Vagina (tissue), 2 donors: ENCODE measurements at regions not wholly inside any gene's neighbourhood (a gene's known extent, or its start where the extent isn't known, plus 50 kb on each side); places are given as distances from the start of the nearest gene placed in this dataset.

ENCODE experiments used
- POLR2A ChIP-seq, 2 donors: fragments of 450-650 bp; IDR thresholded peaks; one replicate each; pipeline ENCODE4 v1.6.1; 2017; ENCODE audit warnings: antibody characterized with exemption in 2 of 2, mild to moderate bottlenecking in 2 of 2, moderate library complexity in 2 of 2
- TF ChIP-seq, protein P1 (sequence below), 3 experiments: fragments of 450-650 bp in 2 of 3; fragments of 200-600 bp in 1 of 3; sonication (generic) in 1 of 3; IDR thresholded peaks; one replicate each; pipeline ENCODE4 v1.5.1; 2017 to 2019; ENCODE audit warnings: antibody characterized with exemption in 3 of 3, mild to moderate bottlenecking in 2 of 3, moderate library complexity in 2 of 3

DNA sequence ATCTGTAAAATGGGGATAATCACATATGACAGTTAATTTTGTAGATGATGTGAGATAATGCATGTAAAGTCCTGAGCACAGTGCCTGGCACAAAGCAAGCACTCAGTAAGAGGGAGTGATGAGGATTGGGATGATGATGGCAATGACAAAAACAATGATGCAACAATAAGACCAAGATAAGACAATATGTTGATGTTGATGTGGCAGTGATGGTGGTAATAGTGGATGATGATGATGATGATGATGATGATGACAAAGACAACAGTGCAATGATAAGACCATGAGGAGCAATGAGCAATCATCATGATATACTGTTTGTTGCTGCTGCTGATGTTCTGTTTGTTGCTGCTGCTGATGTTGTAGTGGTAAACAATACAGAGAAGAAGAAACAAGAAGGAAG lies 344.1 kb downstream of the NPIPA8 start:
- TF ChIP-seq, protein P1, sequence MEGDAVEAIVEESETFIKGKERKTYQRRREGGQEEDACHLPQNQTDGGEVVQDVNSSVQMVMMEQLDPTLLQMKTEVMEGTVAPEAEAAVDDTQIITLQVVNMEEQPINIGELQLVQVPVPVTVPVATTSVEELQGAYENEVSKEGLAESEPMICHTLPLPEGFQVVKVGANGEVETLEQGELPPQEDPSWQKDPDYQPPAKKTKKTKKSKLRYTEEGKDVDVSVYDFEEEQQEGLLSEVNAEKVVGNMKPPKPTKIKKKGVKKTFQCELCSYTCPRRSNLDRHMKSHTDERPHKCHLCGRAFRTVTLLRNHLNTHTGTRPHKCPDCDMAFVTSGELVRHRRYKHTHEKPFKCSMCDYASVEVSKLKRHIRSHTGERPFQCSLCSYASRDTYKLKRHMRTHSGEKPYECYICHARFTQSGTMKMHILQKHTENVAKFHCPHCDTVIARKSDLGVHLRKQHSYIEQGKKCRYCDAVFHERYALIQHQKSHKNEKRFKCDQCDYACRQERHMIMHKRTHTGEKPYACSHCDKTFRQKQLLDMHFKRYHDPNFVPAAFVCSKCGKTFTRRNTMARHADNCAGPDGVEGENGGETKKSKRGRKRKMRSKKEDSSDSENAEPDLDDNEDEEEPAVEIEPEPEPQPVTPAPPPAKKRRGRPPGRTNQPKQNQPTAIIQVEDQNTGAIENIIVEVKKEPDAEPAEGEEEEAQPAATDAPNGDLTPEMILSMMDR (IDR thresholded peaks at IDR 0.05): no peak
- no peak for TF ChIP-seq POLR2A (IDR thresholded peaks at IDR 0.05)
